ENCODE measurements at regions not wholly inside any gene's neighbourhood (a gene's known extent, or its start where the extent isn't known, plus 50 kb on each side); places are given as distances from the start of the nearest gene placed in this dataset.

DNA sequence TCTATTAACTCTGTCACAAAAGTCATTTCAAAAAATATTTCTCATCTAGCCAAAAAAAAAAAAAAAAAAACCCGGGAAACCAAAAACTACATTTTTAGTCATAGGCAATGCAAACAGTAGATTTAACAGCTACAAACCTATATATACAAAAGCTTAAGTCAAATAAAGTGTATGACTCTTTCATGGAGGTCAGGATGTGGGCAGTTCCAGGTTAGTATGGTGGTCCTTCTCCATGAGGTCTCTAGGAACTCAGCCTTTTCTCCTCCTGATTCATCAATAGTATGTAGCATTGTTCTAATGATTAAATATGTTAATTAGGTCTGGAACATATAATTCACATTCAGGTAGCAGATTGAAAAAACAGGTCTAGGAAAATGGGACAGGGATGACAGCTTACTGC lies 586.5 kb downstream of the SLC16A7 start:
- Histone ChIP-seq H3K9me3 (replicated peaks; ENCODE audit: control insufficient read depth, insufficient read depth, low read depth, low read length) (no peaks in the 10 kb centered on the region), H4K20me1 (replicated peaks; ENCODE audit: control insufficient read depth, insufficient read depth, low read length) (no peaks in the 10 kb centered on the region), H3K27me3 (ENCODE audit: control insufficient read depth in 2 of 2, insufficient read depth in 2 of 2, low read length in 2 of 2) (no peaks in the 10 kb centered on the region), H3K9ac (ENCODE audit: insufficient read depth in 1 of 2, low read depth in 2 of 2, low read length in 2 of 2) (no peak overlapping the region), H3K9me1 (ENCODE audit: control insufficient read depth, insufficient read depth, low read length) (no peaks in the 10 kb centered on the region), H3K4me2 (ENCODE audit: insufficient read depth, low read length) (no peak overlapping the region), H3K36me3 (ENCODE audit: control insufficient read depth, insufficient read depth, low read length) (no peaks in the 10 kb centered on the region), H3K27ac (ENCODE audit: extremely low read depth, low read depth, low read length) (no peak overlapping the region), H3K79me2 (ENCODE audit: control insufficient read depth, insufficient read depth, low read length) (no peaks in the 10 kb centered on the region), H3K4me3 (no peak overlapping the region), H2AFZ (ENCODE audit: low read depth, low read length) (no peak overlapping the region), H3K4me1 (replicated peaks in 1 of 2; ENCODE audit: control insufficient read depth in 2 of 2, insufficient read depth in 2 of 2, low read length in 2 of 2) (no peaks in the 10 kb centered on the region)
- BruUV-seq (replicated peaks): no TSS peak
- no peak for FAIRE-seq
- POLR2A ChIA-PET: no interaction called here
- 17% methylated on average over 1 of the region's 1 CpG for WGBS (ENCODE audit: insufficient coverage, low coverage, missing lambda C conversion rate)
- no peak for TF ChIP-seq MCM2 (IDR thresholded peaks at IDR 0.05; ENCODE audit: low read depth)
- TF ChIP-seq, protein P1, sequence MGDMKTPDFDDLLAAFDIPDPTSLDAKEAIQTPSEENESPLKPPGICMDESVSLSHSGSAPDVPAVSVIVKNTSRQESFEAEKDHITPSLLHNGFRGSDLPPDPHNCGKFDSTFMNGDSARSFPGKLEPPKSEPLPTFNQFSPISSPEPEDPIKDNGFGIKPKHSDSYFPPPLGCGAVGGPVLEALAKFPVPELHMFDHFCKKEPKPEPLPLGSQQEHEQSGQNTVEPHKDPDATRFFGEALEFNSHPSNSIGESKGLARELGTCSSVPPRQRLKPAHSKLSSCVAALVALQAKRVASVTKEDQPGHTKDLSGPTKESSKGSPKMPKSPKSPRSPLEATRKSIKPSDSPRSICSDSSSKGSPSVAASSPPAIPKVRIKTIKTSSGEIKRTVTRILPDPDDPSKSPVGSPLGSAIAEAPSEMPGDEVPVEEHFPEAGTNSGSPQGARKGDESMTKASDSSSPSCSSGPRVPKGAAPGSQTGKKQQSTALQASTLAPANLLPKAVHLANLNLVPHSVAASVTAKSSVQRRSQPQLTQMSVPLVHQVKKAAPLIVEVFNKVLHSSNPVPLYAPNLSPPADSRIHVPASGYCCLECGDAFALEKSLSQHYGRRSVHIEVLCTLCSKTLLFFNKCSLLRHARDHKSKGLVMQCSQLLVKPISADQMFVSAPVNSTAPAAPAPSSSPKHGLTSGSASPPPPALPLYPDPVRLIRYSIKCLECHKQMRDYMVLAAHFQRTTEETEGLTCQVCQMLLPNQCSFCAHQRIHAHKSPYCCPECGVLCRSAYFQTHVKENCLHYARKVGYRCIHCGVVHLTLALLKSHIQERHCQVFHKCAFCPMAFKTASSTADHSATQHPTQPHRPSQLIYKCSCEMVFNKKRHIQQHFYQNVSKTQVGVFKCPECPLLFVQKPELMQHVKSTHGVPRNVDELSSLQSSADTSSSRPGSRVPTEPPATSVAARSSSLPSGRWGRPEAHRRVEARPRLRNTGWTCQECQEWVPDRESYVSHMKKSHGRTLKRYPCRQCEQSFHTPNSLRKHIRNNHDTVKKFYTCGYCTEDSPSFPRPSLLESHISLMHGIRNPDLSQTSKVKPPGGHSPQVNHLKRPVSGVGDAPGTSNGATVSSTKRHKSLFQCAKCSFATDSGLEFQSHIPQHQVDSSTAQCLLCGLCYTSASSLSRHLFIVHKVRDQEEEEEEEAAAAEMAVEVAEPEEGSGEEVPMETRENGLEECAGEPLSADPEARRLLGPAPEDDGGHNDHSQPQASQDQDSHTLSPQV (IDR thresholded peaks at IDR 0.05): no peak
- TF ChIP-seq, protein P2, sequence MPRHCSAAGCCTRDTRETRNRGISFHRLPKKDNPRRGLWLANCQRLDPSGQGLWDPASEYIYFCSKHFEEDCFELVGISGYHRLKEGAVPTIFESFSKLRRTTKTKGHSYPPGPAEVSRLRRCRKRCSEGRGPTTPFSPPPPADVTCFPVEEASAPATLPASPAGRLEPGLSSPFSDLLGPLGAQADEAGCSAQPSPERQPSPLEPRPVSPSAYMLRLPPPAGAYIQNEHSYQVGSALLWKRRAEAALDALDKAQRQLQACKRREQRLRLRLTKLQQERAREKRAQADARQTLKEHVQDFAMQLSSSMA (CRISPR knock-in tag; IDR thresholded peaks at IDR 0.05): no peak
- no peak for TF ChIP-seq MTF1 (CRISPR knock-in tag; IDR thresholded peaks at IDR 0.05; ENCODE audit: borderline replicate concordance)
- TF ChIP-seq, protein P3, sequence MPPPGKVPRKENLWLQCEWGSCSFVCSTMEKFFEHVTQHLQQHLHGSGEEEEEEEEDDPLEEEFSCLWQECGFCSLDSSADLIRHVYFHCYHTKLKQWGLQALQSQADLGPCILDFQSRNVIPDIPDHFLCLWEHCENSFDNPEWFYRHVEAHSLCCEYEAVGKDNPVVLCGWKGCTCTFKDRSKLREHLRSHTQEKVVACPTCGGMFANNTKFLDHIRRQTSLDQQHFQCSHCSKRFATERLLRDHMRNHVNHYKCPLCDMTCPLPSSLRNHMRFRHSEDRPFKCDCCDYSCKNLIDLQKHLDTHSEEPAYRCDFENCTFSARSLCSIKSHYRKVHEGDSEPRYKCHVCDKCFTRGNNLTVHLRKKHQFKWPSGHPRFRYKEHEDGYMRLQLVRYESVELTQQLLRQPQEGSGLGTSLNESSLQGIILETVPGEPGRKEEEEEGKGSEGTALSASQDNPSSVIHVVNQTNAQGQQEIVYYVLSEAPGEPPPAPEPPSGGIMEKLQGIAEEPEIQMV (tag; conservative IDR thresholded peaks at IDR 0.05; ENCODE audit: low read depth): no peak
- TF ChIP-seq KLF10 (CRISPR knock-in tag; IDR thresholded peaks at IDR 0.05): no peak
- no peak for TF ChIP-seq RREB1 (CRISPR knock-in tag; IDR thresholded peaks at IDR 0.05)
- TF ChIP-seq CEBPG (CRISPR knock-in tag; IDR thresholded peaks at IDR 0.05): no peak
- no peak for TF ChIP-seq CEBPG (tag; conservative IDR thresholded peaks at IDR 0.05 in 1 of 2, IDR thresholded peaks at IDR 0.05 in 1 of 2)
- TF ChIP-seq SMAD2 (IDR thresholded peaks at IDR 0.05; ENCODE audit: low read depth, low read length): no peak
- no peak for DNase-seq (ENCODE audit: extremely low read depth in 1 of 4, low spot score in 3 of 4)
- CTCF ChIA-PET (ENCODE audit: low intra/inter-chr PET ratio): no interaction called here
- in situ Hi-C loops (cut with MboI): no loop called here
- ATAC-seq: no peak
- intact Hi-C loops (cut with micrococcal nuclease): no loop called here

Data from K562 (cell line).